ENCODE measurements at regions not wholly inside any gene's neighbourhood (a gene's known extent, or its start where the extent isn't known, plus 50 kb on each side); places are given as distances from the start of the nearest gene placed in this dataset.

GRCh38 chr2:219861307-219861706 lies 233.9 kb downstream of the SLC4A3 start:
- TF ChIP-seq POLR2A (IDR thresholded peaks at IDR 0.05) = no peak
- TF ChIP-seq, protein P1, sequence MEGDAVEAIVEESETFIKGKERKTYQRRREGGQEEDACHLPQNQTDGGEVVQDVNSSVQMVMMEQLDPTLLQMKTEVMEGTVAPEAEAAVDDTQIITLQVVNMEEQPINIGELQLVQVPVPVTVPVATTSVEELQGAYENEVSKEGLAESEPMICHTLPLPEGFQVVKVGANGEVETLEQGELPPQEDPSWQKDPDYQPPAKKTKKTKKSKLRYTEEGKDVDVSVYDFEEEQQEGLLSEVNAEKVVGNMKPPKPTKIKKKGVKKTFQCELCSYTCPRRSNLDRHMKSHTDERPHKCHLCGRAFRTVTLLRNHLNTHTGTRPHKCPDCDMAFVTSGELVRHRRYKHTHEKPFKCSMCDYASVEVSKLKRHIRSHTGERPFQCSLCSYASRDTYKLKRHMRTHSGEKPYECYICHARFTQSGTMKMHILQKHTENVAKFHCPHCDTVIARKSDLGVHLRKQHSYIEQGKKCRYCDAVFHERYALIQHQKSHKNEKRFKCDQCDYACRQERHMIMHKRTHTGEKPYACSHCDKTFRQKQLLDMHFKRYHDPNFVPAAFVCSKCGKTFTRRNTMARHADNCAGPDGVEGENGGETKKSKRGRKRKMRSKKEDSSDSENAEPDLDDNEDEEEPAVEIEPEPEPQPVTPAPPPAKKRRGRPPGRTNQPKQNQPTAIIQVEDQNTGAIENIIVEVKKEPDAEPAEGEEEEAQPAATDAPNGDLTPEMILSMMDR (IDR thresholded peaks at IDR 0.05) = no peak

Measured in thyroid gland (tissue), 4 donors.